HEK293T (cell line): ENCODE measurements at regions not wholly inside any gene's neighbourhood (a gene's known extent, or its start where the extent isn't known, plus 50 kb on each side); places are given as distances from the start of the nearest gene placed in this dataset.

Experiments
- CTCF ChIA-PET: fragments of 350-600 bp; formaldehyde crosslinking; extraction: SDS; loops from one replicate; lab custom pipeline; 2021; ENCODE audit warnings: antibody characterized with exemption, inconsistent platforms; lab: Yijun Ruan, JAX
- POLR2A ChIA-PET: fragments of 350-600 bp; formaldehyde crosslinking; extraction: SDS; loops from one replicate; lab custom pipeline; 2020; ENCODE audit warnings: antibody characterized with exemption, inconsistent platforms; lab: Yijun Ruan, JAX
- DNase-seq: peaks from one replicate; pipeline ENCODE4 v3.0.0; 2012; ENCODE audit warnings: mixed read lengths; ENCODE audit errors: extremely low spot score
- ARNT ChIP-seq: fragments of 450-650 bp; IDR thresholded peaks from 2 replicates; pipeline ENCODE4 v1.6.1; 2017; ENCODE audit warnings: mild to moderate bottlenecking
- BHLHE40 ChIP-seq: fragments of 450-650 bp; IDR thresholded peaks from 2 replicates; pipeline ENCODE4 v1.6.1; 2016; ENCODE audit warnings: mild to moderate bottlenecking, moderate library complexity, borderline replicate concordance
- CTBP1 ChIP-seq: fragments of 450-650 bp; IDR thresholded peaks from 2 replicates; pipeline ENCODE4 v1.6.1; 2016; ENCODE audit warnings: borderline replicate concordance
- ELF4 ChIP-seq: fragments of 450-650 bp; IDR thresholded peaks from 2 replicates; pipeline ENCODE4 v1.6.1; 2017; ENCODE audit warnings: antibody characterized with exemption
- FOXA1 ChIP-seq: fragments of 450-650 bp; IDR thresholded peaks from 2 replicates; pipeline ENCODE4 v1.6.1; 2016; ENCODE audit warnings: mild to moderate bottlenecking
- FOXK2 ChIP-seq: fragments of 450-650 bp; IDR thresholded peaks from 2 replicates; pipeline ENCODE4 v1.6.1; 2016; ENCODE audit warnings: mild to moderate bottlenecking
- FOXM1 ChIP-seq: fragments of 450-650 bp; IDR thresholded peaks from 2 replicates; pipeline ENCODE4 v1.6.1; 2017; ENCODE audit warnings: mild to moderate bottlenecking, borderline replicate concordance
- HDGF ChIP-seq: fragments of 450-650 bp; IDR thresholded peaks from 2 replicates; pipeline ENCODE4 v1.6.1; 2017; ENCODE audit warnings: antibody characterized with exemption, borderline replicate concordance
- L3MBTL2 ChIP-seq: fragments of 450-650 bp; conservative IDR thresholded peaks from 2 replicates; pipeline ENCODE4 v1.6.1; 2016; ENCODE audit warnings: mild to moderate bottlenecking
- LEF1 ChIP-seq: fragments of 450-650 bp; IDR thresholded peaks from 2 replicates; pipeline ENCODE4 v1.6.1; 2017; ENCODE audit warnings: mild to moderate bottlenecking, borderline replicate concordance
- NFRKB ChIP-seq: fragments of 450-650 bp; IDR thresholded peaks from 2 replicates; pipeline ENCODE4 v1.6.1; 2016; ENCODE audit warnings: mild to moderate bottlenecking, moderate library complexity
- SP1 ChIP-seq: fragments of 450-650 bp; IDR thresholded peaks from 2 replicates; pipeline ENCODE4 v1.6.1; 2017
- SUZ12 ChIP-seq: fragments of 450-650 bp; IDR thresholded peaks from 2 replicates; pipeline ENCODE4 v1.6.1; 2016; ENCODE audit warnings: mild to moderate bottlenecking
- TARDBP ChIP-seq: fragments of 450-650 bp; IDR thresholded peaks from 2 replicates; pipeline ENCODE4 v1.6.1; 2016
- ZNF384 ChIP-seq: fragments of 450-650 bp; IDR thresholded peaks from 2 replicates; pipeline ENCODE4 v1.6.1; 2016
- TF ChIP-seq, protein P1 (sequence below): fragments of 450-650 bp; IDR thresholded peaks from 2 replicates; pipeline ENCODE4 v1.6.1; 2016

DNA sequence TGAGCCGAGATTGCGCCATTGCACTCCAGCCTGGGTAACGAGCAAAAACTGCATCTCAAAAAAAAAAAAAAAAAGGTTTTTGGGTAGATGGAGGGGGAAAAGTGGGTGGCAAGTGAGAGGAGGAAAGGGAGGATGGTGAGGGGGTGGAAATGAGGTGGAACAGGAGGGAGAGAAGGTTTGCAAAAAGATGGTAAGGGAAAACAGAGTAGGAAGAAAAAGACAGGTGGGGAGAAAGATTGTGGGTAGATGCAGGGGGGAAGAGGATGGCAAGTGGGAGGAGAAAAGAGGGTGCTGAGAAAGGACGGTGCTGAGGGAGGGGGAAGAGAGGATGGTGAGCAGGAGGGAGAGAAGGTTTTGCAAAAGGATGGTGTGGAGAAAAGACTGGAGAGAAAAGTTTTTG lies 57.8 kb upstream of the C1QTNF9B start:
- POLR2A ChIA-PET, result no interaction called here
- no peak for DNase-seq
- no peak for TF ChIP-seq CTBP1
- no peak for TF ChIP-seq ELF4
- TF ChIP-seq SUZ12, result no peak
- TF ChIP-seq HDGF, result no peak
- TF ChIP-seq L3MBTL2, result no peak
- TF ChIP-seq, protein P1, sequence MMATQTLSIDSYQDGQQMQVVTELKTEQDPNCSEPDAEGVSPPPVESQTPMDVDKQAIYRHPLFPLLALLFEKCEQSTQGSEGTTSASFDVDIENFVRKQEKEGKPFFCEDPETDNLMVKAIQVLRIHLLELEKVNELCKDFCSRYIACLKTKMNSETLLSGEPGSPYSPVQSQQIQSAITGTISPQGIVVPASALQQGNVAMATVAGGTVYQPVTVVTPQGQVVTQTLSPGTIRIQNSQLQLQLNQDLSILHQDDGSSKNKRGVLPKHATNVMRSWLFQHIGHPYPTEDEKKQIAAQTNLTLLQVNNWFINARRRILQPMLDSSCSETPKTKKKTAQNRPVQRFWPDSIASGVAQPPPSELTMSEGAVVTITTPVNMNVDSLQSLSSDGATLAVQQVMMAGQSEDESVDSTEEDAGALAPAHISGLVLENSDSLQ, result no peak
- no peak for TF ChIP-seq NFRKB
- TF ChIP-seq ZNF384, result no peak
- TF ChIP-seq TARDBP, result no peak
- TF ChIP-seq FOXK2, result no peak
- TF ChIP-seq LEF1, result no peak
- no peak for TF ChIP-seq BHLHE40
- TF ChIP-seq ARNT, result no peak
- TF ChIP-seq FOXA1, result no peak
- TF ChIP-seq FOXM1, result no peak
- no peak for TF ChIP-seq SP1
- CTCF ChIA-PET, result no interaction called here

- no peak for DNase-seq
- no peak for TF ChIP-seq FOXK2
- ChIA-PET POLR2A (no interaction called here), CTCF (no interaction called here)
Measured at GRCh38 chr13:23956106-23956505, 58.8 kb upstream of the C1QTNF9B start.

DNA sequence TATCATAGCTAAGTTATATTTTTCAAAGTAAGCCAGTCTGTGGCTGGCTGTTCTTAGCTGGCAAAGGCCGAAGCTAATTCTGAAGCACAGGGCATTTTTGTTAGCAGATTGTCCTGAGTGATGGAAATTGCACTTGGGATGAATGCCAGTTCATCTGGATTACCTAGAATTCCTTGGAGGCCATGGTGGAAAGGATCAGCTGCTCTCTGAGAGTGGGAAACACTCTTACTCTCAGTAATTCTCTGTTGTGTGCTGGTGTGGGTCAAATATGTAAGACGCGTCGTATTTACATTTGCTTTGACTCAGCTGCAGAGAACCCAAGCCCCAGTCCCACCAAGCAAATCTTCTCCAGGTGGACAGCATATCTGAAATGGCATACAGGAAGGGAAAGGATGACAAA lies 60.7 kb upstream of the C1QTNF9B start:
- ChIA-PET CTCF (no interaction called here), POLR2A (no interaction called here)
- DNase-seq, result no peak
- TF ChIP-seq FOXM1 (no peak), LEF1 (no peak), BHLHE40 (no peak), L3MBTL2 (no peak), CTBP1 (no peak), NFRKB (no peak), ELF4 (no peak), ARNT (no peak), ZNF384 (no peak), HDGF (no peak), FOXA1 (no peak), SP1 (no peak), SUZ12 (no peak), TARDBP (no peak)
- TF ChIP-seq, protein P1, result no peak

GRCh38 chr13:23959231-23959862 lies 62.0 kb upstream of the C1QTNF9B start:
- TF ChIP-seq BHLHE40 (no peak), ELF4 (no peak), CTBP1 (no peak), FOXM1 (no peak), SP1 (no peak), ARNT (no peak), LEF1 (no peak)
- TF ChIP-seq, protein P1, result no peak
- ChIA-PET CTCF (no interaction called here), POLR2A (no interaction called here)
- no peak for DNase-seq

DNA sequence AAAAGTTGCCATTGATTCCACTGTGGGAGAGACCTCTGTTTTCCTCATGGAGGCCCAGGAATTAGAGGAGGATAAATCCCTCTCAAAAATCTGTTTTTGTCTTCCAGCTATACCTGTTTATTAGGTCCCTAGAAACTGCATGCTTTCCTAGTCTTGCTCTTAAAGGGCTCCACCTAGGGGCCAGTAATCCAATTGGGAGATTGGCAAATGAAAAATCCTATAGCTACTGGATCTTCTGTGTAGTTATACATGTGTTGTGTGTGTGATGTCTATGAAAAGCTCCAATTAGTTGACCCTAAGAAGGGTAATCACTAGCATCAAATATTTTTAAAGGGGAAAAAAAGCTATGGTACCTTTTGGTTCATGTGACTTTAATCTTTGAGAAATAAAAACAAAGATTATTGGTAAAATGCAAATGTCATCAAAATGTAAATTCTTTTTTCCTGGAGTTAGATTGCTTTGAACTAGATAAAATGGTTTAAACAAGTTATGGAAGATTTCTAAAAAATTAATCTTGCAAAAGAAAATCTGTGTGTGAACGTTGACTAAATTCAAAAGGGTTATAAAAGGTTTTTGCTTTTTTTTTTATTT lies 63.4 kb upstream of the C1QTNF9B start:
- TF ChIP-seq TARDBP, result no peak
- no peak for TF ChIP-seq L3MBTL2
- no peak for TF ChIP-seq CTBP1
- ChIA-PET CTCF (interaction anchor here (0.7 to 2.6 kb wide), 4 partner anchors 8 to 22 kb away, joined by 3 to 12 read pairs (median 4); no protein-coding TSS in a partner anchor), POLR2A (no interaction called here)
- no peak for DNase-seq

- DNase-seq, result no peak
- no peak for TF ChIP-seq L3MBTL2
- TF ChIP-seq TARDBP, result no peak
- no peak for TF ChIP-seq LEF1
- no peak for TF ChIP-seq FOXM1
- TF ChIP-seq, protein P1, result no peak
- TF ChIP-seq FOXA1, result no peak
- TF ChIP-seq HDGF, result no peak
- TF ChIP-seq NFRKB, result no peak
- no peak for TF ChIP-seq SUZ12
- CTCF ChIA-PET, result no interaction called here
- POLR2A ChIA-PET, result no interaction called here
Measured at GRCh38 chr13:23963184-23963931, 66.1 kb upstream of the C1QTNF9B start.
